ENCODE measurements at regions not wholly inside any gene's neighbourhood (a gene's known extent, or its start where the extent isn't known, plus 50 kb on each side); places are given as distances from the start of the nearest gene placed in this dataset.

GRCh38 chr11:119934267-119934666, 203.6 kb downstream of the TRIM29 start:
- Histone ChIP-seq H3K23ac (ENCODE audit: low read depth, low read length) (no peak overlapping the region), H4K5ac (ENCODE audit: low read depth, low read length) (no peak overlapping the region), H3K27ac (ENCODE audit: insufficient read depth, low read length) (no peak overlapping the region), H3K79me1 (ENCODE audit: low read depth in 1 of 2, low read length in 2 of 2) (no peaks in the 10 kb centered on the region), H3K27me3 (ENCODE audit: control insufficient read depth, insufficient read depth, low read length) (peaks cover 5% of the 10 kb centered on the region; the same call in 1 of the 2 replicates), H3K56ac (ENCODE audit: extremely low read depth, insufficient read depth, low read length) (no peak overlapping the region), H3K9me3 (ENCODE audit: control insufficient read depth, insufficient read depth, low read length) (no peaks in the 10 kb centered on the region), H2BK20ac (ENCODE audit: low read depth, low read length) (no peak overlapping the region), H2AK9ac (replicated peaks; ENCODE audit: low read depth, low read length, poor library complexity) (no peak overlapping the region), H3K14ac (replicated peaks; ENCODE audit: low read depth, low read length) (no peak overlapping the region), H3K36me3 (ENCODE audit: control insufficient read depth, insufficient read depth, low read length) (no peaks in the 10 kb centered on the region), H2BK5ac (ENCODE audit: low read depth, low read length, poor library complexity, severe bottlenecking) (no peak overlapping the region), H3K18ac (ENCODE audit: low read depth, low read length) (no peak overlapping the region), H3K4me2 (ENCODE audit: low read depth, low read length) (no peak overlapping the region), H4K20me1 (ENCODE audit: insufficient read depth, low read length) (no peaks in the 10 kb centered on the region), H4K91ac (ENCODE audit: insufficient read depth, low read depth, low read length) (no peak overlapping the region), H3K9me1 (ENCODE audit: insufficient read depth, low read length) (no peaks in the 10 kb centered on the region), H3K4me3 (ENCODE audit: insufficient read depth, low read depth, low read length) (no peak overlapping the region), H2AFZ (replicated peaks; ENCODE audit: low read length, poor library complexity) (no peak overlapping the region), H3K4me1 (ENCODE audit: control insufficient read depth, insufficient read depth, low read length) (no peaks in the 10 kb centered on the region), H4K8ac (ENCODE audit: low read depth in 2 of 2, low read length in 2 of 2) (no peak overlapping the region), H2BK15ac (ENCODE audit: low read depth, low read length) (no peak overlapping the region), H2AK5ac (ENCODE audit: low read depth, low read length) (no peak overlapping the region), H3K9ac (ENCODE audit: low read depth, low read length) (no peak overlapping the region), H3K4ac (ENCODE audit: low read depth, low read length) (no peak overlapping the region), H2BK120ac (ENCODE audit: low read depth, low read length) (no peak overlapping the region)
- no TSS peak for BruUV-seq (replicated peaks)
- ChIA-PET CTCF (no interaction called here), POLR2A (ENCODE audit: unreplicated experiment) (no interaction called here)
- intact Hi-C loops (cut with micrococcal nuclease) = no loop called here
- TF ChIP-seq ELK1 (IDR thresholded peaks at IDR 0.05; ENCODE audit: borderline replicate concordance, low read depth, low read length) (no peak), RCOR1 (IDR thresholded peaks at IDR 0.05; ENCODE audit: insufficient replicate concordance, low read length) (no peak), USF2 (IDR thresholded peaks at IDR 0.05; ENCODE audit: low read depth, low read length) (no peak), RAD21 (IDR thresholded peaks at IDR 0.05; ENCODE audit: low read length) (no peak), BHLHE40 (IDR thresholded peaks at IDR 0.05; ENCODE audit: low read depth, low read length) (no peak), RFX5 (IDR thresholded peaks at IDR 0.05; ENCODE audit: low read depth, low read length) (no peak), NFE2L2 (IDR thresholded peaks at IDR 0.05; ENCODE audit: low read depth, low read length) (no peak), MXI1 (IDR thresholded peaks at IDR 0.05; ENCODE audit: borderline replicate concordance, low read depth, low read length) (no peak), CTCF (conservative IDR thresholded peaks at IDR 0.05; ENCODE audit: low read depth, low read length) (no peak), POLR2A (IDR thresholded peaks at IDR 0.05; ENCODE audit: low read depth, low read length) (no peak), SMC3 (IDR thresholded peaks at IDR 0.05; ENCODE audit: low read depth, low read length) (no peak), CHD1 (IDR thresholded peaks at IDR 0.05; ENCODE audit: low read depth, low read length) (no peak), MAZ (IDR thresholded peaks at IDR 0.05; ENCODE audit: borderline replicate concordance, low read depth, low read length) (no peak), MAFK (IDR thresholded peaks at IDR 0.05; ENCODE audit: low read depth, low read length) (no peak), FOS (IDR thresholded peaks at IDR 0.05; ENCODE audit: low read depth, low read length) (no peak)
- no peak for DNase-seq
- no peak for ATAC-seq (ENCODE audit: low read depth)
- WGBS, 2 experiments (ENCODE audit: extremely low coverage in 2 of 2, insufficient read length in 1 of 2) = 62% methylated on average over 3 of the region's 4 CpGs; no CpG with 5 or more reads in 1 of the 2 experiments
- in situ Hi-C loops (cut with MboI; ENCODE audit: low sequenced_read_pairs) = no loop called here
- dilution Hi-C loops (cut with HindIII; ENCODE audit: low sequenced_read_pairs, unreplicated experiment) = no loop called here

Measured in IMR-90 (cell line).